ENCODE measurements at regions not wholly inside any gene's neighbourhood (a gene's known extent, or its start where the extent isn't known, plus 50 kb on each side); places are given as distances from the start of the nearest gene placed in this dataset.
"Not testable (repeated sequence)": the region's sequence is repeated elsewhere in the genome, so short reads cannot be mapped to it uniquely, and the experiment has no call there.

DNA sequence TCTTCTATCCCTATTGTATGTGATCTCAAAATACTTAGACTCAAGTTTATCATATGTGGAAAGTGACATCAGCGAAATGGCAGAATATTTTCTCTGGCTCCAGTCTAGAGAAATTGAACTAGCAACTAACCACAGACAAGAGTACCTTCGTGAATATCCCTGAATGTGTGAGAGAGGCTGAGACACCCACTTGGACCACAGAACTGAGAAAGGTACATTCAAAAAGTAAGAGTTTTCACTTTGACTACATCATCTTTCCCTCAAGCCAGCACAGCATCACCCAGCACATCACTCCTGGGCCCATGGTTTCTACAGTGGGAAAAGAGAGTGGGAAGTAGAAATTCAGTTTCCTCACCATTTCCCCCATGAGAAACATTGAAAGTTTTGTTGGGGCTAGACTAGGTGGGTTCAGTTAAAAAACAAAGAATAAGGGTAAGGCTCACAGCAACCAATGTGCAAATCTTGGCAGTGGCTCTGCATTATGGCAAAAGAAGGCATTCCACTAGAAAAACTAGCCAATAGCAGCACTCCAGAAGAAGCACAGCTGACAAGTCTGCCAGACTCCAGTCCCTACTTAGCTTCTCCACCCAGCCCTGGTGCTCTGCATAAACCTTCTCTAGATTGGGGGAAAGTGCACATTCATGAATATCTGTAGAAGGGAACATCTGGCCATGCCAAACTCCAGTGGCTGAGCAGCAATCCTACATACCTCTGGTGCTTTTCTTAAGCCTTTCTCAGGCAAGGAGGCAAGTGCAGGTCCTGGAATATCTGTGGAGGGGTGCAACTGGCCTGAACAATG is 225.6 kb upstream of the VLDLR start:
- DNase-seq (ENCODE audit: low spot score): no peak

GRCh38 chr9:2396622-2397285 is 224.8 kb upstream of the VLDLR start:
- no peak for DNase-seq (ENCODE audit: low spot score)

DNA sequence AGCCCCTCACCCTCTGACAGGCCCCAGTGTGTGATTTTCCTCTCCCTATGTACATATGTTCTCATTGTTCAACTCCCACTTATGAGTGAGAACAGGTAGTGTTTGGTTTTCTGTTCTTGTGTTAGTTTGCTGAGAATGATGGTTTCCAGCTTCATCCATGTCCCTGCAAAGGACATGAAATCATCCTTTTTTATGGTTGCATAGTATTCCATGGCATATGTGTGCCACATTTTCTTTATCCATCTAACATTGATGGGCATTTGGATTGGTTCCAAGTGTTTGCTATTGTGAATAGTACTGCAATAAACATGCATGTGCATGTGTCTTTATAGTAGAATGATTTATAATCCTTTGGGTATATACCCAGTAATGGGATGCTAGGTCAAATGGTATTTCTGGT is 223.7 kb upstream of the VLDLR start:
- not testable (repeated sequence) for DNase-seq (ENCODE audit: low spot score)

DNA sequence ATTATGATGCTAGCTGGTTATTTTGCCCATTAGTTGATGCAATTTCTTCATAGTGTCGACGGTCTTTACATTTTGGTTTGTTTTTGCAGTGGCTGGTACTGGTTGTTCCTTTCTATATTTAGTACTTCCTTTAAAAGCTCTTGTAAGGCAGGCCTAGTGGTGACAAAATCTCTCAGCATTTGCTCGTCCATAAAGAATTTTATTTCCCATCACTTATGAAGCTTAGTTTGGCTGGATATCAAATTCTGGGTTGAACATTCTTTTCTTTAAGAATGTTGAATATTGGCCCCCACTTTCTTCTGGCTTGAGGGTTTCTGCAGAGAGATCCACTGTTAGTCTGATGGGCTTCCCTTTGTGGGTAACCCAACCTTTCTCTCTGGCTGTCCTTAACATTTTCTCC is 219.8 kb upstream of the VLDLR start:
- DNase-seq (ENCODE audit: low spot score): not testable (repeated sequence)

DNA sequence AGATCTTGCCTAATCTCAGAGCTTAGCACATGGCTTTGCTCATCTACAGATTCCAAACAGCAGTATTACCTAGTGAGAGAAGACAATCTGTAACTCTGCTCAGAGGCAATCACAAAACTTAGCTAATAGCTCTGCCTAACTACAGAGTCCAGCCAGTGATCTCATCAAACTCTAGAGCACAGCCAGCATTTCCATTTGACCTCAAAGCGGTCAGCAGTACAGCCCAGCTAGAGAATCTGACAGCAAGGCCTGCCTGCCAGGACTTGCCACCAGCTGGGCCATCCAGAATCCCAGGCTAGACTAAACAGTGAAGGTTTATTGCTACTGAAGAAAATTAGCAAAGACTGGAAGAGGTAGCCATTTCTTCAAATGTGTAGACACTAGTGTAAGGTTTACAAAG is 217.9 kb upstream of the VLDLR start:
- no peak for DNase-seq (ENCODE audit: low spot score)

DNA sequence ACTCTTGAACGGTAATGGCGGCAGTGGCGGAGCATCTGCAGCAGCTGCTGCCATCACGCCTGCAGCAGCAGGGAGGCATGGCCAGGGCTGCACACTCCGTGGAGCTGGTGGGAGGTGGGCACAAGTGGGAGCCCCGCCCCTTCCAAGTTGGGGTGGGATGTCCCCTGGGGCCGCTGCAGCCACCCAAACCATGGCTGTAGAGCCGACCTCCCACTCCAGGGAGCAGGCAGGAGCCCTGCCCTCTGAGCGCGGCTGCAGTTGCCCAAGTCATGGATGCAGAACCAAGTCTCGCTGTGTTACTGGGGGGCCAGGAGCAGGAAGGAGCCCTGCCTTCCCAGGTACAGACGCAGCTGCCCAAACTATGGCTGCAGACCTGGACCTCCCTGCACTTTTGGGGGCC is 215.3 kb upstream of the VLDLR start:
- DNase-seq (ENCODE audit: low spot score): no peak

DNA sequence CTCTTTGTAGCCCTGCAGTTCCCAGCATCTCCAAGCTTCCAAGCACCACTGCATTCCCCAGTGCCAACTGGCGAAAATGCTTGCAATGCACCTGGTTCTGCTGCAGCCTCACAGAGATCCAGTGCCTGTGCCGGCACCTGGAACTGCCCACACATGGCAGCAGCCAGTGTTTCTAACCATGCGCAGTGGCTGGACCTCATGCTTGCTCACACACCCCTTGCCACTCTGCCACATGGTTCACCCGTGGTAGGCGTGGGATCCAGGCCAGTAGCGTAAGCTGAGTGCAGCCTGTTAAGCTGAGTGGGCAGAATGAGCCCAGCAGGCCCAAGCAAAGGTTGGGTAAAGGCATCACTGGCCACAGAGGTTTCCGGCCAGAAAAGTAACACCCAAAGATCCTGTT is 214.1 kb upstream of the VLDLR start:
- no peak for DNase-seq (ENCODE audit: low spot score)

GRCh38 chr9:2411459-2412215 is 209.9 kb upstream of the VLDLR start:
- DNase-seq (ENCODE audit: low spot score): peak; percentile 12

- no peak for DNase-seq (ENCODE audit: low spot score)
These were observed 208.3 kb upstream of the VLDLR start for GRCh38 chr9:2413160-2413805.

- no peak for DNase-seq (ENCODE audit: low spot score)
These were observed 207.1 kb upstream of the VLDLR start for GRCh38 chr9:2414465-2414864.

GRCh38 chr9:2415326-2415725 is 206.3 kb upstream of the VLDLR start:
- no peak for DNase-seq (ENCODE audit: low spot score)

- no peak for DNase-seq (ENCODE audit: low spot score)
These were observed 203.9 kb upstream of the VLDLR start for GRCh38 chr9:2417730-2418129.

- peak; percentile 22 for DNase-seq (ENCODE audit: low spot score)
These were observed 203.0 kb upstream of the VLDLR start for GRCh38 chr9:2418619-2419018.

GRCh38 chr9:2419347-2419746 is 202.2 kb upstream of the VLDLR start:
- DNase-seq (ENCODE audit: low spot score): no peak

- no peak for DNase-seq (ENCODE audit: low spot score)
These were observed 201.0 kb upstream of the VLDLR start for GRCh38 chr9:2420543-2420942.

DNA sequence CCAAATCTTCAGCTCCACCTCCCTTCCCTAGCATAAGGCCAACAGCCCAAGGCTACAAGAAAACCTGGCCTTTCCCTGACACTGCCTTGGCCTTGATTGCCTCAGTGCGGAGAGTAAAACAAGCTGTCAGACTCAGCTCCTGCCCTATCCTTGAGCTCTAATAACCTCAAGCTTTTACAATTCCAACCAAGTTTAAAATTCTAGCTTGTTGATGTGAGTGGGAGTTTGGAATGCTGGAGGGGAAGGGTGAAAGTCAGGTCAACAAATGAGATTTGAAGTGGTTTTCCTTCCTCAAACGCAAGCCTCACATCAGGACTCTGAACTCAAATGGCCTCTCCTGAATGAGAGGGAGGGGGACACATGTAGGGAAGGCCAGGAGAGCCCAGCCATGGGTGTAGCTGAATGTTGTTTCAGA is 197.0 kb upstream of the VLDLR start:
- DNase-seq (ENCODE audit: low spot score): no peak

DNA sequence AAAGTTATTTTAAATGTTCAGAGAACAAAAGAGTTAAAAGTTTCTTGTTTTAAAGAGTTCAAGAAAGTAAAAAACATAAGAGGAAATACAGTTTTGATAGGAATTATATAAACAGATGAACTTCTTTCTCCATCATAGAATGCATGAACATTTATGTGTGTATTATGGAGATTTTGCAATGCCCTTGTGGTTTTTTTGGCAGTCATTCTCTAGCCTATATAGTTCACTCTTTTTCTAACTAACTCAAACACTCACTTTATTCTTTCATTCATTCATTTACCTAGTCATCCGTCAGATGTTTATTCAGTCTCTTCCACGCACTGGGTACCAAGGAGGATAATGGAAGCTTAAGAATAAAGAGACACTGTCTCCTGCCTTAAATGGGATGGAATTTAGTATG is 195.9 kb upstream of the VLDLR start:
- no peak for DNase-seq (ENCODE audit: low spot score)

DNA sequence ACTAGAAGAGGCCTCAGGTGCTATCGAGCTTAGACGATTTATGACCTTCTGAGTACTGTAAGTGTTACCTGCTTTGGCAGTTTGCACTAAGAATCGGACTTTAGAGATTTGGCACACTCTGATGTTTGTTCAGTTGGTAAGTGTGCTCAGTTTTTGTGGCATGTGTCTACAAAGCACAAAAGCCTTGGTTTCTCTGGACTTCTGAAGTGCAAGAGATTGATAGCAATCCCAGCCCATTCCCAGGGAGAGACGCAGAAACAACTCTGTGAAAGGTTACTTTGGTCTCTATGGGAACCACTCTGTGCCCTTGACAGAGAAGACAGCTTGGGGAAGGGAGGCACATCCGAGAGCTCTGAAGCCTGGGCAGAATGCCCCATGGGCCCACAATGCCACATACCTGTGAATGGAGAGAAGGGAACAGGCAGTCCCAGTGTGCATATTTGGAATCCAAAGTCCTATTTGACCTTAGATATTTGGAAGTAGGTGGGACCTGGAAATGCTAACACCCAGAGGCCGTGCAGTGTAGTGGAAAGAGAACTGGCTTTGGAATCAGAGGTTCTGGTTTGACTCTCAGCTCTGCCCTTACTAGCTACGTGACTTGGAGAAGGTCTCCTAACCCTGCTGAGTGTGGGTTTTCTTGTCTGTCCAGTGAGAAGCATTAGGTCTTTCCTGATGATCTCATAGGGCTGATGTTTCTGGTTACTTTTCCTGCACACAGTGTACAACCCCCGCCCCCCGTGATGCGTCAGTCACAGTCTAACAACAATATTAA is 194.3 kb upstream of the VLDLR start:
- no peak for DNase-seq (ENCODE audit: low spot score)

- DNase-seq (ENCODE audit: low spot score): no peak
These were observed 181.6 kb upstream of the VLDLR start for GRCh38 chr9:2439957-2440356.

GRCh38 chr9:2443933-2444332 is 177.7 kb upstream of the VLDLR start:
- DNase-seq (ENCODE audit: low spot score): not testable (repeated sequence)

GRCh38 chr9:2448193-2448738 is 173.3 kb upstream of the VLDLR start:
- DNase-seq (ENCODE audit: low spot score): no peak
